ENCODE measurements at regions not wholly inside any gene's neighbourhood (a gene's known extent, or its start where the extent isn't known, plus 50 kb on each side); places are given as distances from the start of the nearest gene placed in this dataset.

- no peak for DNase-seq (ENCODE audit: low spot score in 2 of 2)
- 85 to 88% methylated on average over 3 of the region's 3 CpGs for WGBS, 2 donors
- Histone ChIP-seq H3K36me3 (no peaks in the 10 kb centered on the region), H3K9me3 (peaks cover 0 to 90% (median 0%) of the 10 kb centered on the region in 4 donors), H3K27me3 (no peaks in the 10 kb centered on the region), H3K27ac (no peak overlapping the region), H3K4me3 (no peak overlapping the region), H3K4me1 (no peaks in the 10 kb centered on the region)
- TF ChIP-seq POLR2A (IDR thresholded peaks at IDR 0.05) (no peak), EP300 (IDR thresholded peaks at IDR 0.05) (no peak), CTCF (IDR thresholded peaks at IDR 0.05) (no peak)
These were observed 136.0 kb upstream of the USP29 start for GRCh38 chr19:56983804-56984203.

- TF ChIP-seq EP300 (IDR thresholded peaks at IDR 0.05), result no peak
- Histone ChIP-seq H3K27ac (no peak overlapping the region), H3K9me3 (peaks cover 0 to 88% (median 0%) of the 10 kb centered on the region in 4 donors), H3K4me1 (no peaks in the 10 kb centered on the region), H3K27me3 (no peaks in the 10 kb centered on the region), H3K4me3 (no peak overlapping the region), H3K36me3 (no peaks in the 10 kb centered on the region)
- no peak for DNase-seq (ENCODE audit: low spot score in 2 of 2)
- 67 to 79% methylated on average over 9 of the region's 9 CpGs for WGBS, 2 donors
These were observed 133.4 kb upstream of the USP29 start for GRCh38 chr19:56986386-56986785.

- no peak overlapping the region for H3K27ac ChIP-seq
- H3K9me3 ChIP-seq, result peaks cover 0 to 92% (median 0%) of the 10 kb centered on the region in 4 donors
- no peaks in the 10 kb centered on the region for H3K27me3 ChIP-seq
- H3K4me3 ChIP-seq, result no peak overlapping the region
- DNase-seq (ENCODE audit: low spot score in 2 of 2), result no peak
- H3K4me1 ChIP-seq, result no peaks in the 10 kb centered on the region
- WGBS, 2 donors, result 75 to 77% methylated on average over 15 of the region's 15 CpGs
- TF ChIP-seq EP300 (IDR thresholded peaks at IDR 0.05), result no peak
- no peak for TF ChIP-seq CTCF (IDR thresholded peaks at IDR 0.05)
- no peak for TF ChIP-seq POLR2A (IDR thresholded peaks at IDR 0.05)
- H3K36me3 ChIP-seq, result no peaks in the 10 kb centered on the region
These were observed 132.6 kb upstream of the USP29 start for GRCh38 chr19:56987184-56987583.

GRCh38 chr19:56988299-56988698, 131.5 kb upstream of the USP29 start:
- 18 to 22% methylated on average over 5 of the region's 5 CpGs for WGBS, 2 donors
- no peaks in the 10 kb centered on the region for H3K4me1 ChIP-seq

GRCh38 chr19:56991912-56992311, 127.9 kb upstream of the USP29 start:
- no peak overlapping the region for H3K27ac ChIP-seq
- H3K36me3 ChIP-seq, result no peaks in the 10 kb centered on the region
- H3K27me3 ChIP-seq, result no peaks in the 10 kb centered on the region
- H3K4me3 ChIP-seq, result no peak overlapping the region
- WGBS, 2 donors, result 58 to 67% methylated on average over 7 of the region's 7 CpGs
- no peaks in the 10 kb centered on the region for H3K4me1 ChIP-seq
- peaks cover 0 to 75% (median 0%) of the 10 kb centered on the region in 4 donors for H3K9me3 ChIP-seq
- no peak for DNase-seq (ENCODE audit: low spot score in 2 of 2)
- no peak for TF ChIP-seq POLR2A (IDR thresholded peaks at IDR 0.05)

More at GRCh38 chr19:56988299-56988698, 131.5 kb upstream of the USP29 start:
- H3K9me3 ChIP-seq, result peaks cover 0 to 91% (median 0%) of the 10 kb centered on the region in 4 donors
- no peak for DNase-seq (ENCODE audit: low spot score in 2 of 2)
- H3K27ac ChIP-seq, result no peak overlapping the region
- TF ChIP-seq CTCF (IDR thresholded peaks at IDR 0.05), result no peak
- no peak for TF ChIP-seq EP300 (IDR thresholded peaks at IDR 0.05)
- no peak for TF ChIP-seq POLR2A (IDR thresholded peaks at IDR 0.05)
- no peaks in the 10 kb centered on the region for H3K27me3 ChIP-seq
- no peaks in the 10 kb centered on the region for H3K36me3 ChIP-seq
- no peak overlapping the region for H3K4me3 ChIP-seq

GRCh38 chr19:56993851-56994250, 125.9 kb upstream of the USP29 start:
- Histone ChIP-seq H3K27ac (no peak overlapping the region), H3K27me3 (no peaks in the 10 kb centered on the region), H3K36me3 (no peaks in the 10 kb centered on the region), H3K4me1 (no peaks in the 10 kb centered on the region), H3K4me3 (no peak overlapping the region), H3K9me3 (peaks cover 0 to 62% (median 0%) of the 10 kb centered on the region in 4 donors)
- DNase-seq (ENCODE audit: low spot score in 2 of 2), result no peak
- TF ChIP-seq POLR2A (IDR thresholded peaks at IDR 0.05) (no peak), CTCF (IDR thresholded peaks at IDR 0.05) (no peak), EP300 (IDR thresholded peaks at IDR 0.05) (no peak)
- 51% methylated on average over 8 of the region's 8 CpGs for WGBS, 2 donors

All from tibial nerve (tissue), 4 donors.